ENCODE measurements at regions not wholly inside any gene's neighbourhood (a gene's known extent, or its start where the extent isn't known, plus 50 kb on each side); places are given as distances from the start of the nearest gene placed in this dataset.

DNA sequence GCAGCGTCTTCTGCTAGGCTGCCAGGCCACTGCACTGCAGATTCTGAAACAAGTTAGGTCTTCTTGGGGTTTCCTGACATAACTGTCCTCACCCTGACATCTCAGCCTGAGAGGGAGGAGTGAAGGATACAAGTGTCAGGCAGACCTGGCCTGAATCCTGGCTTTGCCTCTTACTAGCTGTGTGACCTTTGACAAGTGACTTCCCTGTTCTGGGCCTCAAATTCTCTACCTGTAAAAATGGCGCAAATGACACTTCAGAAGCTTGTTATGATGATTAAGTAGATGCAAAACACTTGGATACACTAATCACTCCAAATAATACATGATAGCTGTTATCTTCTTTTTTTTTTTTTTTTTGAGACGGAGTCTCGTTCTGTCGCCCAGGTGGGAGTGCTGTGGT, 119.2 kb upstream of the BOD1 start:
- no peak for TF ChIP-seq CTCF (IDR thresholded peaks at IDR 0.05; ENCODE audit: low read depth, low read length)
- DNase-seq (ENCODE audit: low read depth in 2 of 2): no peak
- H3K4me3 ChIP-seq (replicated peaks in 1 of 2; ENCODE audit: low read depth in 2 of 2, low read length in 2 of 2): no peak overlapping the region

GRCh38 chr5:173736374-173736773, 119.9 kb upstream of the BOD1 start:
- TF ChIP-seq CTCF (IDR thresholded peaks at IDR 0.05; ENCODE audit: low read depth, low read length): no peak
- no peak overlapping the region for H3K4me3 ChIP-seq (replicated peaks in 1 of 2; ENCODE audit: low read depth in 2 of 2, low read length in 2 of 2)
- DNase-seq (ENCODE audit: low read depth in 2 of 2): no peak

GRCh38 chr5:173736923-173737412, 120.5 kb upstream of the BOD1 start:
- no peak for DNase-seq (ENCODE audit: low read depth in 2 of 2)
- TF ChIP-seq CTCF (IDR thresholded peaks at IDR 0.05; ENCODE audit: low read depth, low read length): no peak
- no peak overlapping the region for H3K4me3 ChIP-seq (replicated peaks in 1 of 2; ENCODE audit: low read depth in 2 of 2, low read length in 2 of 2)

GRCh38 chr5:173739741-173740140, 123.3 kb upstream of the BOD1 start:
- DNase-seq (ENCODE audit: low read depth in 2 of 2): no peak
- no peak overlapping the region for H3K4me3 ChIP-seq (replicated peaks in 1 of 2; ENCODE audit: low read depth in 2 of 2, low read length in 2 of 2)
- no peak for TF ChIP-seq CTCF (IDR thresholded peaks at IDR 0.05; ENCODE audit: low read depth, low read length)

DNA sequence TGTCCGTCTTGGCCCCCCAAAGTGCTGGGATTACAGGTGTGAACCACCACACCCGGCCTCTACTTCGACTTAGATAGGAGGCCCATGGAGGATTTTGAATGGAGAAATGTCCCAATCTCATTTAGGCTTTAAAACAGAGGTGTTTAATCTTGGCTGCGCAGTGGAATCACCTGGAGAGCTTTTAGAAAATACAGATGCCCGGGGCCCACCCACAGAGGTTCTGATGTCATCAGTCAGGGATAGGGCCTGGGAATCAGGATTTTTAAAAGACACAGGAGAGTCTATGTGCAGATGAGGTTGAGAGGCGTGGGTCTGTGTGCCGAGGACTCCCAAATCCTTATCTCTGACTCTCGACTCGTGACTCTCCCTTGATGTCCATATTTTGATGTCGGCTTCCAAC, 124.0 kb upstream of the BOD1 start:
- H3K4me3 ChIP-seq (replicated peaks in 1 of 2; ENCODE audit: low read depth in 2 of 2, low read length in 2 of 2): no peak overlapping the region
- no peak for DNase-seq (ENCODE audit: low read depth in 2 of 2)
- no peak for TF ChIP-seq CTCF (IDR thresholded peaks at IDR 0.05; ENCODE audit: low read depth, low read length)

DNA sequence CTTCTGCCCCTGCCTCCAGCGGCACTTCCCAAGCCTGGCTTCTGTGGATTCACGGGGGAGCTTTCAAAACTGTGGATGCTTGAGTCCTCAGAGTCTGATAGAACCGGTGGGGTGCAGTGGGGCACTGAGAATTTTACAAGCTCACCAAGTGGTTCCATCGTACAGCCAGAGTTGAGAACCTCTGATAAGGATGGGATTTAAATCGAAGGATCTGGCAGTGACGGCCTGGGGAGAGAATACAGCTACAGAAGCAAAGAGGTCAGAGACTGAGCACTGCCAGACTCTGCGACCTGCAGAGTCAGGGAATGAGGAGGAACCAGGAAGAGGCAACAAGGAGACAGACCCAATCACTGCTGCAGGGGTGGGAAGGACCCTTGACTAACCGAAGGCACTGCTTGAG, 124.6 kb upstream of the BOD1 start:
- no peak overlapping the region for H3K4me3 ChIP-seq (replicated peaks in 1 of 2; ENCODE audit: low read depth in 2 of 2, low read length in 2 of 2)
- TF ChIP-seq CTCF (IDR thresholded peaks at IDR 0.05; ENCODE audit: low read depth, low read length): no peak
- DNase-seq (ENCODE audit: low read depth in 2 of 2): no peak

DNA sequence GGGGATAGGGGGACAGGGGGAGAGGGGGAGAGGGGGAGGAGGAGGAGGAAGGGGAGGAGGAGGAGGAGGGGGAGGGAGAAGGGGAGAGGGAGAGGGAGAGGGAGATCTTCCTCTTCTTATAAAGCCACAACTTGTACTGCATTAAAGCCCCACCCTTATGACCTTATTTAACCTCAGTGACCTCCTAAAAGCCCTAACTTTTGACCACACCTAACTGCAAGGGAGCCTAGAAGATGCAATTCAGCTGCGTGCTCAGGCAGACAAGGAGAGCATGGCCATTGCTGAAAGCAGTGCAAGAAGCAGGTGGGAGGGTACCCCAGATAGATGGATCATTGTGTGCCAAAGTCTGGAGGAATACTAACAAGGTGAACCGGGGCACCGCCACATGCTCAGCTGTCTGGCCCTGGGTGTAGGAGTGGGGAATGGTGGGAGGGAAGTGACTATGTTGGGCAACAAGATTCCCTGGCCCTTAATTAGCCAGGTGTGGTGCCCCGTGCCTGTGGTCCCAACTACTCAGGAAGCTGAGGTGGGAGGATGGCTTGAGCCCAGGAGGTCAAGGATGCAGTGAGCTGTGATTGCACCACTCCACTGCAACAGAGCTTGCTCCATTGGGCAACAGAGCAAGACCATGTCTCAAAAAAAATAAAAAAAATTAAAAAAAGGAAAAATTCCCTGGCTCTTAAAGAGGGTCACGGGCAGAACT, 125.4 kb upstream of the BOD1 start:
- no peak for TF ChIP-seq CTCF (IDR thresholded peaks at IDR 0.05; ENCODE audit: low read depth, low read length)
- DNase-seq (ENCODE audit: low read depth in 2 of 2): no peak
- H3K4me3 ChIP-seq (replicated peaks in 1 of 2; ENCODE audit: low read depth in 2 of 2, low read length in 2 of 2): no peak overlapping the region
